ENCODE measurements at regions not wholly inside any gene's neighbourhood (a gene's known extent, or its start where the extent isn't known, plus 50 kb on each side); places are given as distances from the start of the nearest gene placed in this dataset.

- 73 to 92% (median 76%) methylated on average over 3 of the region's 3 CpGs for WGBS, 5 donors
- Histone ChIP-seq H3K4me1 (no peaks in the 10 kb centered on the region), H3K9me3 (no peaks in the 10 kb centered on the region), H3K27me3 (replicated peaks in 1 of 7) (no peaks in the 10 kb centered on the region), H3K36me3 (no peaks in the 10 kb centered on the region), H3K4me3 (no peak overlapping the region), H3K27ac (no peak overlapping the region)
- TF ChIP-seq POLR2A (IDR thresholded peaks at IDR 0.05) (no peak), CTCF (IDR thresholded peaks at IDR 0.05 in 8 of 11, conservative IDR thresholded peaks at IDR 0.05 in 3 of 11) (no peak), POLR2AphosphoS5 (IDR thresholded peaks at IDR 0.05) (no peak)
- DNase-seq: no peak
- intact Hi-C loops (cut with DNase I; ENCODE audit: low total_unique reads): no loop called here
These were observed 466.4 kb upstream of the MEF2C start for GRCh38 chr5:89349246-89349980.

GRCh38 chr5:89346573-89346972 lies 463.6 kb upstream of the MEF2C start:
- Histone ChIP-seq H3K4me3 (no peak overlapping the region), H3K9me3 (no peaks in the 10 kb centered on the region), H3K27me3 (replicated peaks in 1 of 7) (no peaks in the 10 kb centered on the region), H3K27ac (no peak overlapping the region), H3K36me3 (no peaks in the 10 kb centered on the region), H3K4me1 (peaks cover 0 to 18% (median 0%) of the 10 kb centered on the region in 6 donors)
- DNase-seq: no peak
- intact Hi-C loops (cut with DNase I; ENCODE audit: low total_unique reads): no loop called here
- TF ChIP-seq POLR2AphosphoS5 (IDR thresholded peaks at IDR 0.05): no peak
- TF ChIP-seq POLR2A (IDR thresholded peaks at IDR 0.05): no peak
- TF ChIP-seq CTCF (IDR thresholded peaks at IDR 0.05 in 8 of 11, conservative IDR thresholded peaks at IDR 0.05 in 3 of 11): no peak
- 40 to 64% (median 50%) methylated on average over 1 of the region's 1 CpG for WGBS, 5 donors

- Histone ChIP-seq H3K27ac (peak overlapping the region in 4 of 8 donors; percentile 1 to 66 (median 58)), H3K27me3 (replicated peaks in 1 of 7) (no peaks in the 10 kb centered on the region), H3K4me3 (no peak overlapping the region), H3K9me3 (no peaks in the 10 kb centered on the region), H3K36me3 (no peaks in the 10 kb centered on the region), H3K4me1 (peaks cover 0 to 19% (median 0%) of the 10 kb centered on the region in 6 donors)
- intact Hi-C loops (cut with DNase I; ENCODE audit: low total_unique reads): no loop called here
- peak; percentile 72 for DNase-seq
- WGBS, 5 donors: 20 to 38% (median 30%) methylated on average over 4 of the region's 4 CpGs
- TF ChIP-seq CTCF (IDR thresholded peaks at IDR 0.05 in 8 of 11, conservative IDR thresholded peaks at IDR 0.05 in 3 of 11) (no peak), POLR2AphosphoS5 (IDR thresholded peaks at IDR 0.05) (no peak), POLR2A (IDR thresholded peaks at IDR 0.05) (no peak)
These were observed 460.7 kb upstream of the MEF2C start for GRCh38 chr5:89343666-89344065.

- peaks cover 0 to 19% (median 0%) of the 10 kb centered on the region in 6 donors for H3K4me1 ChIP-seq
- intact Hi-C loops (cut with DNase I; ENCODE audit: low total_unique reads): no loop called here
- no peaks in the 10 kb centered on the region for H3K9me3 ChIP-seq
- H3K36me3 ChIP-seq: no peaks in the 10 kb centered on the region
- no peaks in the 10 kb centered on the region for H3K27me3 ChIP-seq (replicated peaks in 1 of 7)
- no peak overlapping the region for H3K4me3 ChIP-seq
- H3K27ac ChIP-seq: peak overlapping the region in 6 of 8 donors; percentile 2 to 66 (median 54)
- no peak for DNase-seq
- TF ChIP-seq POLR2A (IDR thresholded peaks at IDR 0.05): no peak
- TF ChIP-seq POLR2AphosphoS5 (IDR thresholded peaks at IDR 0.05): no peak
- TF ChIP-seq CTCF (IDR thresholded peaks at IDR 0.05 in 8 of 11, conservative IDR thresholded peaks at IDR 0.05 in 3 of 11): no peak
- 66 to 74% (median 72%) methylated on average over 2 of the region's 2 CpGs for WGBS, 5 donors
These were observed 459.3 kb upstream of the MEF2C start for GRCh38 chr5:89342106-89342876.

Measured in spleen (tissue), 11 donors.